ENCODE measurements at regions not wholly inside any gene's neighbourhood (a gene's known extent, or its start where the extent isn't known, plus 50 kb on each side); places are given as distances from the start of the nearest gene placed in this dataset.

GRCh38 chr13:109647699-109648098 is 138.7 kb downstream of the IRS2 start:
- no peak overlapping the region for H3K27ac Mint-ChIP-seq
- no peaks in the 10 kb centered on the region for H3K4me1 Mint-ChIP-seq
- DNase-seq (ENCODE audit: low spot score) (no peak), ATAC-seq (no peak)
- H3K9me3 Mint-ChIP-seq, result peaks cover 17% of the 10 kb centered on the region
- no peaks in the 10 kb centered on the region for H3K36me3 Mint-ChIP-seq
- ChIA-PET CTCF (no interaction called here), POLR2A (no interaction called here)
- no peak overlapping the region for H3K4me3 Mint-ChIP-seq
- TF ChIP-seq SP1 (CRISPR knock-in tag; conservative IDR thresholded peaks at IDR 0.05) (no peak), CBFB (CRISPR knock-in tag; IDR thresholded peaks at IDR 0.05; ENCODE audit: low read depth) (no peak)
- H3K27me3 Mint-ChIP-seq (ENCODE audit: low read depth), result no peaks in the 10 kb centered on the region

- Mint-ChIP-seq H3K9me3 (peaks cover 18% of the 10 kb centered on the region), H3K4me3 (no peak overlapping the region), H3K27ac (no peak overlapping the region), H3K36me3 (no peaks in the 10 kb centered on the region), H3K4me1 (no peaks in the 10 kb centered on the region), H3K27me3 (ENCODE audit: low read depth) (no peaks in the 10 kb centered on the region)
- TF ChIP-seq CREB1 (CRISPR knock-in tag; IDR thresholded peaks at IDR 0.05) (no peak), SOX15 (CRISPR knock-in tag; IDR thresholded peaks at IDR 0.05) (no peak)
- no peak for DNase-seq (ENCODE audit: low spot score)
- CTCF ChIA-PET, result no interaction called here
- POLR2A ChIA-PET, result no interaction called here
- ATAC-seq, result no peak
Observed at GRCh38 chr13:109647053-109647452, 139.3 kb downstream of the IRS2 start.

- POLR2A ChIA-PET, result no interaction called here
- peaks cover 24% of the 10 kb centered on the region for H3K9me3 Mint-ChIP-seq
Observed at GRCh38 chr13:109646423-109646822, 140.0 kb downstream of the IRS2 start.

GRCh38 chr13:109645831-109646230 is 140.6 kb downstream of the IRS2 start:
- no peak overlapping the region for H3K4me3 Mint-ChIP-seq
- ChIA-PET POLR2A (no interaction called here), CTCF (no interaction called here)
- no peak for DNase-seq (ENCODE audit: low spot score)
- H3K27me3 Mint-ChIP-seq (ENCODE audit: low read depth), result peaks cover 2% of the 10 kb centered on the region; the same call in 1 of the 2 replicates
- peaks cover 26% of the 10 kb centered on the region for H3K9me3 Mint-ChIP-seq
- ATAC-seq, result no peak
- H3K27ac Mint-ChIP-seq, result no peak overlapping the region; the same call in 1 of the 2 replicates
- no peaks in the 10 kb centered on the region for H3K4me1 Mint-ChIP-seq
- peaks cover 7% of the 10 kb centered on the region for H3K36me3 Mint-ChIP-seq
- TF ChIP-seq ATF1 (CRISPR knock-in tag; IDR thresholded peaks at IDR 0.05) (no peak), MLX (CRISPR knock-in tag; IDR thresholded peaks at IDR 0.05) (no peak), NR1H2 (CRISPR knock-in tag; IDR thresholded peaks at IDR 0.05) (no peak), E2F1 (CRISPR knock-in tag; IDR thresholded peaks at IDR 0.05) (no peak), ZNF281 (CRISPR knock-in tag; IDR thresholded peaks at IDR 0.05) (no peak), ATF6 (CRISPR knock-in tag; IDR thresholded peaks at IDR 0.05) (no peak)

More at GRCh38 chr13:109646423-109646822, 140.0 kb downstream of the IRS2 start:
- no peak for ATAC-seq
- DNase-seq (ENCODE audit: low spot score), result no peak
- Mint-ChIP-seq H3K27me3 (ENCODE audit: low read depth) (no peaks in the 10 kb centered on the region), H3K4me3 (no peak overlapping the region), H3K36me3 (peaks cover 1% of the 10 kb centered on the region; the same call in 1 of the 2 replicates), H3K4me1 (no peaks in the 10 kb centered on the region), H3K27ac (no peak overlapping the region)
- TF ChIP-seq AFF4 (CRISPR knock-in tag; IDR thresholded peaks at IDR 0.05; ENCODE audit: borderline replicate concordance) (no peak), GTF2I (CRISPR knock-in tag; conservative IDR thresholded peaks at IDR 0.05) (no peak), GABPB1 (CRISPR knock-in tag; IDR thresholded peaks at IDR 0.05) (no peak), PREB (CRISPR knock-in tag; IDR thresholded peaks at IDR 0.05; ENCODE audit: borderline replicate concordance) (no peak), TEAD4 (CRISPR knock-in tag; IDR thresholded peaks at IDR 0.05) (no peak)
- CTCF ChIA-PET, result no interaction called here
